Bronchial epithelial cell (primary cell): ENCODE measurements at regions not wholly inside any gene's neighbourhood (a gene's known extent, or its start where the extent isn't known, plus 50 kb on each side); places are given as distances from the start of the nearest gene placed in this dataset.
"Not testable (repeated sequence)": the region's sequence is repeated elsewhere in the genome, so short reads cannot be mapped to it uniquely, and the experiment has no call there.

Source experiments
- DNase-seq: peaks from one replicate; pipeline ENCODE4 v3.0.0-alpha.2; 2010; ENCODE audit warnings: low read depth
- FAIRE-seq: peaks from 2 replicates; lab custom pipeline; 2011; peaks lifted over from hg19 to GRCh38; lab: Jason Lieb, UNC
- H3K27me3 ChIP-seq: 2 replicates; pipeline ENCODE4 v1.5.1; 2011; ENCODE audit warnings: low read length; ENCODE audit not compliant: control insufficient read depth, insufficient read depth
- H3K36me3 ChIP-seq: 2 replicates; pipeline ENCODE4 v1.5.1; 2011; ENCODE audit warnings: low read length; ENCODE audit not compliant: control insufficient read depth, insufficient read depth
- H3K4me3 ChIP-seq: 2 replicates; pipeline ENCODE4 v1.5.1; 2011; ENCODE audit warnings: mild to moderate bottlenecking, low read depth, low read length, control low read depth
- TF ChIP-seq, protein P1 (sequence below): IDR thresholded peaks from 2 replicates; pipeline ENCODE4 v1.5.1; 2011; ENCODE audit warnings: mild to moderate bottlenecking, moderate library complexity, low read length, control low read depth, inconsistent platforms; ENCODE audit not compliant: insufficient read depth, severe bottlenecking

- H3K36me3 ChIP-seq, result no peaks in the 10 kb centered on the region
- TF ChIP-seq, protein P1, sequence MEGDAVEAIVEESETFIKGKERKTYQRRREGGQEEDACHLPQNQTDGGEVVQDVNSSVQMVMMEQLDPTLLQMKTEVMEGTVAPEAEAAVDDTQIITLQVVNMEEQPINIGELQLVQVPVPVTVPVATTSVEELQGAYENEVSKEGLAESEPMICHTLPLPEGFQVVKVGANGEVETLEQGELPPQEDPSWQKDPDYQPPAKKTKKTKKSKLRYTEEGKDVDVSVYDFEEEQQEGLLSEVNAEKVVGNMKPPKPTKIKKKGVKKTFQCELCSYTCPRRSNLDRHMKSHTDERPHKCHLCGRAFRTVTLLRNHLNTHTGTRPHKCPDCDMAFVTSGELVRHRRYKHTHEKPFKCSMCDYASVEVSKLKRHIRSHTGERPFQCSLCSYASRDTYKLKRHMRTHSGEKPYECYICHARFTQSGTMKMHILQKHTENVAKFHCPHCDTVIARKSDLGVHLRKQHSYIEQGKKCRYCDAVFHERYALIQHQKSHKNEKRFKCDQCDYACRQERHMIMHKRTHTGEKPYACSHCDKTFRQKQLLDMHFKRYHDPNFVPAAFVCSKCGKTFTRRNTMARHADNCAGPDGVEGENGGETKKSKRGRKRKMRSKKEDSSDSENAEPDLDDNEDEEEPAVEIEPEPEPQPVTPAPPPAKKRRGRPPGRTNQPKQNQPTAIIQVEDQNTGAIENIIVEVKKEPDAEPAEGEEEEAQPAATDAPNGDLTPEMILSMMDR, result no peak
- no peak overlapping the region for H3K4me3 ChIP-seq
- FAIRE-seq, result no peak
- no peaks in the 10 kb centered on the region for H3K27me3 ChIP-seq
- DNase-seq, result no peak
Observed at GRCh38 chr2:228446734-228447133, 265.2 kb upstream of the SPHKAP start.

GRCh38 chr2:228444161-228444560, 262.7 kb upstream of the SPHKAP start:
- no peaks in the 10 kb centered on the region for H3K27me3 ChIP-seq
- no peak for FAIRE-seq
- no peak overlapping the region for H3K4me3 ChIP-seq
- TF ChIP-seq, protein P1, result no peak
- H3K36me3 ChIP-seq, result no peaks in the 10 kb centered on the region
- DNase-seq, result no peak

DNA sequence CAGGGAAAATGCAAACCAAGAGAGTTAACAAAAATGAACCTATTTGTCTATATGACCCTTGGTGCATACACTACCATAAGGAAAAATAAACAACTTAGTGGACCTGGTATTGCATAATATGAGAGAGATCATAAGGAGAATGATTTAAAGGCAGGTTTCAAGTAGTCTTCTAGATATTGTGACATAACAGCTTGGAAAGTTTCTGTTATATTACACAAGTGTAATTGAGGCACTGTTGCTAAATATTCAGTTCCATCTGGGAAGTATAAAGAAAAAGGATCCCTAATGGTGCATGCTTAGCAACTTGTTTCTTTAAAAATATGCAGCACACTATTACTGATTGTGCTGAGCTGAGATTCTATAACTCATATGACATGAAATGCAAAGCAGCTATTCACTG, 252.2 kb upstream of the SPHKAP start:
- no peak for DNase-seq
- FAIRE-seq, result no peak
- Histone ChIP-seq H3K27me3 (no peaks in the 10 kb centered on the region), H3K4me3 (no peak overlapping the region), H3K36me3 (no peaks in the 10 kb centered on the region)
- TF ChIP-seq, protein P1, result no peak

GRCh38 chr2:228432116-228432515, 250.6 kb upstream of the SPHKAP start:
- Histone ChIP-seq H3K4me3 (no peak overlapping the region), H3K36me3 (no peaks in the 10 kb centered on the region), H3K27me3 (no peaks in the 10 kb centered on the region)
- TF ChIP-seq, protein P1, result no peak
- DNase-seq, result no peak
- no peak for FAIRE-seq

- TF ChIP-seq, protein P1, result no peak
- no peak for FAIRE-seq
Observed at GRCh38 chr2:228430986-228431385, 249.5 kb upstream of the SPHKAP start.

DNA sequence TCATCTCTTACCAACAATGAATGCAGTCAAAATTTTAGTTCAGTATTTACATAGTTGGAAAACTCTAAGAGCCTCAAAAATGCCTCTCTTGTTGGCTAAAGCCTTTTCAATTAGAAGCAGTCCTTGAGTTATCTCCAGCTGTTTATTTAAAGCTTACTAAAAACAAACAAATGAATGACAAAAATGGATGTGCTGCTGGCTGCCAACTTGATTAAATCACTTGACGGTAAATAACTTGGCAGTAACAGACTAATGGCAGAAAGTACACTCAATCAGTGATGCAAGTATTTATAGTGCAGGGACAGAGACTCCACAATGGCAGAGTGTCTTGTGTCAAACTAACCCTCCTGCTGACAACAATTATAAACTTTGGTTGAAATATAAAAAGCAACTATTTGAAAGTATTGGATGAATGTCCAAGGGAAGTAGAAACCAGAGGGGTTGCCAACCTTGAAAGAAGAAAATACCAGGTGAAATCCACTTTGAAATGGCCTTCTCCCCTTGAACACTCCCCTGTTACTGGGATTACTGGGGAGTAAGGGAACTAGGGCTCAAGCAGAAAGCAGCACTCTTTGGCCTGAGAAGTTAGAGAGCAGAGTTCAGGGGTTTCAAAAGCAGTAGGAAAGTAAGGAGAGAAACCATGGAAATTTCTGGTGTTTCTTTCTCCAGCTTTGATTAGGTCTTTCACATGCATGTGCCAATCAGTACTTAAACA, 245.2 kb upstream of the SPHKAP start:
- FAIRE-seq (no peak), DNase-seq (no peak)
- H3K36me3 ChIP-seq, result no peaks in the 10 kb centered on the region
- no peak overlapping the region for H3K4me3 ChIP-seq
- TF ChIP-seq, protein P1, result no peak
- no peaks in the 10 kb centered on the region for H3K27me3 ChIP-seq

More at GRCh38 chr2:228430986-228431385, 249.5 kb upstream of the SPHKAP start:
- Histone ChIP-seq H3K4me3 (no peak overlapping the region), H3K36me3 (no peaks in the 10 kb centered on the region), H3K27me3 (no peaks in the 10 kb centered on the region)
- no peak for DNase-seq

GRCh38 chr2:228425411-228426060, 244.0 kb upstream of the SPHKAP start:
- H3K27me3 ChIP-seq, DNase-seq, FAIRE-seq, H3K36me3 ChIP-seq, H3K4me3 ChIP-seq: not testable (repeated sequence)
